WTC11 (cell line): ENCODE measurements at regions not wholly inside any gene's neighbourhood (a gene's known extent, or its start where the extent isn't known, plus 50 kb on each side); places are given as distances from the start of the nearest gene placed in this dataset.

Source experiments
- CREB1 ChIP-seq: sonication (generic); formaldehyde crosslinking; IDR thresholded peaks from 2 replicates; pipeline ENCODE4 v1.8.0; 2023; ENCODE audit warnings: mild to moderate bottlenecking, missing genetic modification reagents
- CTCF ChIP-seq: fragments of 200-600 bp; IDR thresholded peaks from 2 replicates; pipeline ENCODE4 v1.8.0; 2022; ENCODE audit warnings: antibody characterized with exemption
- FOXK1 ChIP-seq: sonication (generic); formaldehyde crosslinking; IDR thresholded peaks from 2 replicates; pipeline ENCODE4 v1.8.0; 2022; ENCODE audit warnings: mild to moderate bottlenecking, moderate library complexity, missing genetic modification reagents
- NR2C2 ChIP-seq: sonication (generic); formaldehyde crosslinking; IDR thresholded peaks from 2 replicates; pipeline ENCODE4 v1.8.0; 2022; ENCODE audit warnings: mild to moderate bottlenecking, missing genetic modification reagents
- SP1 ChIP-seq: sonication (generic); formaldehyde crosslinking; conservative IDR thresholded peaks from 2 replicates; pipeline ENCODE4 v1.8.1; 2022; ENCODE audit warnings: missing genetic modification reagents
- ZNF317 ChIP-seq: sonication (generic); formaldehyde crosslinking; IDR thresholded peaks from 2 replicates; pipeline ENCODE4 v1.8.1; 2023; ENCODE audit warnings: low read depth, mild to moderate bottlenecking, moderate library complexity, missing genetic modification reagents, borderline replicate concordance

- TF ChIP-seq ZNF317 (CRISPR knock-in tag) (no peak), SP1 (CRISPR knock-in tag) (no peak), CTCF (no peak), NR2C2 (no peak), FOXK1 (no peak), CREB1 (CRISPR knock-in tag) (no peak)
These were observed 612.0 kb upstream of the ACTRT1 start for GRCh38 chrX:128664211-128664610.
